Anterior cingulate cortex (tissue), 58 donors: ENCODE measurements at regions not wholly inside any gene's neighbourhood (a gene's known extent, or its start where the extent isn't known, plus 50 kb on each side); places are given as distances from the start of the nearest gene placed in this dataset.
"Not testable (repeated sequence)": the region's sequence is repeated elsewhere in the genome, so short reads cannot be mapped to it uniquely, and the experiment has no call there.

ENCODE experiments used
- DNase-seq, 58 donors: peaks; one replicate each; lab custom pipeline; 2025; lab: John Stamatoyannopoulos, UW

- DNase-seq = no peak
These were observed 399.1 kb upstream of the NOX3 start for GRCh38 chr6:155854787-155855186.

- DNase-seq = no peak
These were observed 397.4 kb upstream of the NOX3 start for GRCh38 chr6:155853011-155853410.

- no peak for DNase-seq
These were observed 394.8 kb upstream of the NOX3 start for GRCh38 chr6:155850408-155850841.

GRCh38 chr6:155847711-155848110, 392.1 kb upstream of the NOX3 start:
- DNase-seq = no peak

- no peak for DNase-seq
These were observed 381.8 kb upstream of the NOX3 start for GRCh38 chr6:155837474-155837873.

- no peak for DNase-seq
These were observed 377.0 kb upstream of the NOX3 start for GRCh38 chr6:155832596-155832995.

GRCh38 chr6:155830531-155830930, 374.9 kb upstream of the NOX3 start:
- DNase-seq = no peak

- no peak for DNase-seq
These were observed 374.0 kb upstream of the NOX3 start for GRCh38 chr6:155829646-155830045.

GRCh38 chr6:155828989-155829388, 373.4 kb upstream of the NOX3 start:
- DNase-seq = no peak

GRCh38 chr6:155818698-155819097, 363.1 kb upstream of the NOX3 start:
- DNase-seq = no peak

- no peak for DNase-seq
These were observed 357.9 kb upstream of the NOX3 start for GRCh38 chr6:155813548-155813947.

GRCh38 chr6:155807243-155807642, 351.6 kb upstream of the NOX3 start:
- no peak for DNase-seq

- DNase-seq = no peak
These were observed 345.4 kb upstream of the NOX3 start for GRCh38 chr6:155801046-155801445.

- DNase-seq = not testable (repeated sequence)
These were observed 343.2 kb upstream of the NOX3 start for GRCh38 chr6:155798876-155799275.

GRCh38 chr6:155795173-155795796, 339.6 kb upstream of the NOX3 start:
- DNase-seq = no peak

- DNase-seq = no peak
These were observed 336.3 kb upstream of the NOX3 start for GRCh38 chr6:155791891-155792290.

- DNase-seq = no peak
These were observed 335.5 kb upstream of the NOX3 start for GRCh38 chr6:155791186-155791585.

- no peak for DNase-seq
These were observed 331.5 kb upstream of the NOX3 start for GRCh38 chr6:155787168-155787567.

GRCh38 chr6:155786528-155786927, 330.9 kb upstream of the NOX3 start:
- no peak for DNase-seq

GRCh38 chr6:155782739-155783459, 327.3 kb upstream of the NOX3 start:
- DNase-seq = no peak

GRCh38 chr6:155782320-155782731, 326.7 kb upstream of the NOX3 start:
- DNase-seq = no peak

GRCh38 chr6:155779456-155779855, 323.8 kb upstream of the NOX3 start:
- no peak for DNase-seq
